NCI-H1930 (cell line): ENCODE measurements at regions not wholly inside any gene's neighbourhood (a gene's known extent, or its start where the extent isn't known, plus 50 kb on each side); places are given as distances from the start of the nearest gene placed in this dataset.
"Not testable (repeated sequence)": the region's sequence is repeated elsewhere in the genome, so short reads cannot be mapped to it uniquely, and the experiment has no call there.

Experiments
- DNase-seq, 2 experiments: peaks; one replicate each; lab custom pipeline; 2025; lab: John Stamatoyannopoulos, UW

DNA sequence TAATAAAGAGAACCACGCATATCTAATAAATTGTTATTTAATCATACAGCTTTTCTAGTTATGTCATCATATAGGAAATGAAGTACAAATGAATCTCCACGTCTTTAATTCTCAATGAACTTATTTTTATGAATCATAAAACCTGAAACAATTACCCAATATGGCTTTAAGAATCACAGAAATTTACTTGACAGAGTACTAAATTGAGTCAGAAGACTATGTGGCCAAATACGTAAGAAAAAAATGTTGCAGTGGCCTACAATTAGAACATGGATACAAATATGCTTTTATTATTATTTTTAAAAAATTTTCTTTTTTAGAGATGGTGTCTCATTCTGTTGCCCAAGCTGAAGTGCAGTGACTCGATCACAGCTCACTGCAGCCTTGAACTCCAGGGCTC lies 584.7 kb upstream of the SLC35B3 start:
- DNase-seq = no peak

DNA sequence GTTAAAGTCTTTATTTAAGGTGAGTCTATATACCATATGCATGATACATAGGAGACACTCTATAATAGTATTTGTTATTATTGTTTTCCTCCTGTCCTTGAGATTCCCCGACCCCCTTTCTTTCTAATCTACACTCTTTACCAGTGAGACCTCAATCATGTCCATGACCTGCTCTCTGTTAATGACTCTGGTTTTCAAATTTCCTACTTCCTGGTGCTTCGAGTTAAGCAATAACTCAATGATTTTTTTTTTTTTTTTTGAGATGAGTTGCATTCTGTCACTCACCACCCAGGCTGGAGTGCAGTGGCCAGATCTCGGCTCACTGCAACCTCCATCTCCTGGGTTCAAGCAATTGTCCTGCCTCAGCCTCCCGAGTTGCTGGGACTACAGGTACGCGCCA lies 574.6 kb upstream of the SLC35B3 start:
- DNase-seq = no peak

DNA sequence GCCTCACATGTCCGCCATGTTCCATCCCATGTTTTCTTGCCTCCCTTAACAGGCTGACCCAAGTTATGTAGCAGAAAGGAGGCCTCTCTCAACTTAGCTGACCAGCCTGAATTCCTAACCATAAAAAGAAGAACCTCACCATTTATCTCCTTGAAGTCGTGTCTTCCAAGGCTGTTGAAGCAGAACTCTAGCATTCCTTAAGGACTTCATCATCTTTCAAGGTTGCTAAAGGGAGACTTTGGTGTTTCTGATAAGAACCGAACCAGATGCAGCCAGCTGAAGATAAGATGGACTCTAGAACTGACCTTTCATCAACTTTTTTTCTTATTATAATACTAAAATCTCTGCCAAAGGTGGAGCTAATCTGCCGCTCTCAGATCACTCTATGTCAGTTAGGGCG lies 571.7 kb upstream of the SLC35B3 start:
- no peak for DNase-seq

DNA sequence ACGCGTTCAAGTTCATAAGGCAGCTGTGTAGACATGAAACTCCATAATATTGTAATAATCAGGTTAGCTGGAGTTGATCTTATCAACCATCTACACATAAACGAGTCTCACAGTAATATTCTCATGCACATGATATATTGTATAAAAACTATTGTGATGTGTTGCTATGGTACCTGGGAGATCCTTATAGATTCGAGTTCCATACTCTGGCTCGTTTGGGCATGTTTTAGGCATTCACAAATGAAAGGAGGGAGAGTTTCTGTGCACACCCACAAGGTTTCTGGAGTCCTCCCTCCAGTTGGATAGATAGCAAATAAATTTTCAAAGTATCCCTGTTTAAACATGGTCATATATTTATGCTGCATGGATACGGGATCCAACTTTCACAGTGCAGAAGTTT lies 567.5 kb upstream of the SLC35B3 start:
- no peak for DNase-seq

DNA sequence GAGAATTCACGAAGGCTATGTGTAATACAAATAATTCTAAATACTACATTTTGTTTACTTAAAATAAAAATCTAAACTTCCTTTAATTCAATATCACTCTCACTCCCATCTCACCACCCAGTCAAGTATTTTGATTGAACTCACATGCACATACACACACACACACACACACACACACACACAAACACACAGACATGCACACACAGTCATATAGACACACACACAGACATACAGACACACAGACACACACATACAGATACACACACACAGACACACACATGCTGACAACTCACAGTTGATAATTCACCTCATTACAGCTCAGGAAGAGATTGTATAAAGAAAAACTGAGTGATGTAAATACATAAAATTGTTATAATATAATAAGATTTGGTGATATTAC lies 559.8 kb upstream of the SLC35B3 start:
- no peak for DNase-seq

DNA sequence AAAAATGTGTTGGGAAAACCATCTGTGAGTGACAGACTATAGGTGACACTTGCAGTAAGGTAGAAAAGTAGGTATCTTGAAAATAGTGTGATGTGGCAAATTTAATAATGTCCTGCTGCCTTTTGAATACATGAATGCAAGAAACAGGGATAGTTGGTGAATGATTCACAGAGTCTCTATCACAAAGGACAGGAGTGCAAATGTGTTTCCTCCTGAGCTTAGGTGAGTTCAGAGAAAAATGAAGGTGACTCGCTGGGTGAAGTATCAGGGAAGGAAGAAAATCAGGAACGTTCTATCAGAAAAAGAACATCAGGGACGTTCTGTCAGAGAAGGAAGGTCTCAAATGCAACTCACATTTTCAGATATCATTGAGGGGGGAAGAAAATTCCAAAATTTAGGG lies 557.8 kb upstream of the SLC35B3 start:
- DNase-seq = no peak

DNA sequence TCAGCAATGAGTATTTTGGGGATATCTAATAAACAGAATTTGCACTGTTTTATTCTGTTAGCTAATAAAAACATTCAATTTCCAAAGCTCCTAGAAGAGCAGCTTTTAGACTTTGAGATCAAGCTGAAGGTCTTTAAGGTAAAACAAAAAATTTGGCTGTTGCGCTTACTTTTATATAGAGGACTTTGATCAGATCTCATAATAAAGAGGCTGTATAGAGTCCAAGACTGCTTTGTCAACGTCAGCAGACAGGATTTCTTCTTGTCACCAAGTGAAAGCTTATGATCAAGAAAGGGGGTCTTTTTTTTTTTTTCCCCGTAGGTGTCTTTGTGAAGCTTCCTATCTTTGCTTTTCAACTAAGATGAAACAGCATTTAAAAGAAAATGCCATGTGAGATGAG lies 556.5 kb upstream of the SLC35B3 start:
- DNase-seq = no peak

DNA sequence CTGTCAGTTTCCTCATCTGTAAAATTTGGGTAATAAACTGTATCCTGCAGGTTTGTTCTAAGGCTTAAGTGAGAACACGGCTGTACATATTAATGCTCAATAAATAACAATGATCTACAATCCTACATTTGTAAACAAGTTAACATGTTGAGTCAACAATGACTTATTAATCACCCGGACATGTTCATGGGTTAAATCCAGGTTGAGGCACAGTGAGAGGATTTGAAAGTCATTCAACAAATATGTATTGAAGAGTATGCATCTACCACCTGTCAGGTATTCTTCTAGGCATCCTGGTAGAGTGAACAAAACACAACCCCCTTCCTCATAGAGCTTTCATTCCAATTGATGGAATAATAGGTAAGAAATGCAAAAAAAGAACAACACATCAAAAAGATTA lies 554.7 kb upstream of the SLC35B3 start:
- DNase-seq = no peak

DNA sequence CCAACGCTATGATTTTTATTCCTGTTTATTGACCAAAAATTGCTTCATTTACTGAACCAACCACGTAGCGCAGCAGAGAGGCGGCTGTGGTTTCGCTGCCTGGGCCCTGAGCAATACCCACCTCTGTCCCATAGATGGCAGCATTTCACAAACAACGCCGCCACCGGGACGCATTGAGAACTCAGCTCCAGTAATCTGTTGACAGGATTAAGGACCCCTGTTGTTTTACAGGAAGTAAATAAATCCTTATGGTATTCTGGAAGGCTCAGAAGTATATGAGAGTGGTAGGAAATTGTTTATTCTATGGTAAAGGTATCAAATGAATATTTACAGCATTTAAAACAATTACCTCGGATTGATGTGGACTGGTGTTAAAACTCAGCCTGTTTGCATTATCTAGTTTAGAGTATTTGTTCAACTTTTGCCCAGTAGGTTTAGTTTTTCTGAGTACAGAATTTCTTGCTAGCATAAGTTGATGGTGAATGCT lies 547.9 kb upstream of the SLC35B3 start:
- DNase-seq = no peak

DNA sequence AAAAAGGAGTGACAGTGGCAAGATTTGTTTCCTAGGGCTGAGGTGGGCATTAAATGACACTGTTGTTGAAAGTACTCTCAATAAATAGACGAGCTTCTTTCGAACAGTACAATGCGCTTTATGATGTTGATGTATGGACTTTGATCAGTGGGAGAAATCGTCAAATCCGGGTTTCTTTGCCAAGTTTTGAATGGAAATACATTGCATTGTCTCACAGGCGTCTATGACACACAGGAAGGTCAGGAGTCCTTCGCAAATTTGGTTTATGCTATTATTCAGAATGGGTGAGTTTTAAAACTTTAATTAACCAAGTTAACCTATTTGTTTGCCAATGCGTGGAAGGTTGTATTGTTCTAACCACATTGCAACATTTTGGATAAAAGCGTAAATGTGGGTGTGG lies 547.3 kb upstream of the SLC35B3 start:
- no peak for DNase-seq

DNA sequence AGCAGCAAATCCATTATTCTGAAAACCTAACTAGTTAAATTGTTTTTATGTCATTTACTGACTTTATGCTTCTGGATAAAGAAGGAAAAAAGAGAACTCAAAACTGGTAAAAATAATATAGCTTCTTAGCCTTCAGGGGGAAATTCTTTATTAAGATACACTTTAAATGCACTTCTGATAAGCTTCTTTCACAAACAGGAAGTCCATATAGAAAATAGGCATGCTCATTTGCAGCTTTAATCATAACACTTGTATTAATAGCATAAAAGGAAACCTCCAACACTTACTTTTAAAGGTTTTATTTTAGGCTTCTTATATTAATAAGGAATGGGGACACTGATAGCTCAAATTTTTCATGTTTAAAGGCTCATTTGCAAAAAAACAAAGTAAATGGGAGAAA lies 538.0 kb upstream of the SLC35B3 start:
- no peak for DNase-seq

DNA sequence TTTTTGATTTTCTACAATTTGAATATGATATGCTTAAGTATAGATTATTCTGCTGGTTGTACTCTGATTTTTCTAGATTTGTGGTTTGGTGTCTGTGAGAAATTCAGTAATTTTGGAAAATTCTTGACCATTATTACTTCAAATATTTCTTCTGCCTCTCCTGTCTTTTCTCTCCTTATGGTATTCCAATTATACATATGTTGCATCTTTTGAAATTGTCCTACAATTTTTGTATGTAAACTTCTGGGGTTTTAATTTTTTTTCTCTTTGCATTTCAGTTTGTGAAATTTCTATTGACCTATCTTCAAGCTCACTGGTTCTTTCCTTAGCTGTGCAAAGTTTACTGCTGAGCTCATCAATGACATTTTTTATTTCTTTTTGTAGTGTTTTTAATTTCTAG lies 534.4 kb upstream of the SLC35B3 start:
- DNase-seq = no peak

DNA sequence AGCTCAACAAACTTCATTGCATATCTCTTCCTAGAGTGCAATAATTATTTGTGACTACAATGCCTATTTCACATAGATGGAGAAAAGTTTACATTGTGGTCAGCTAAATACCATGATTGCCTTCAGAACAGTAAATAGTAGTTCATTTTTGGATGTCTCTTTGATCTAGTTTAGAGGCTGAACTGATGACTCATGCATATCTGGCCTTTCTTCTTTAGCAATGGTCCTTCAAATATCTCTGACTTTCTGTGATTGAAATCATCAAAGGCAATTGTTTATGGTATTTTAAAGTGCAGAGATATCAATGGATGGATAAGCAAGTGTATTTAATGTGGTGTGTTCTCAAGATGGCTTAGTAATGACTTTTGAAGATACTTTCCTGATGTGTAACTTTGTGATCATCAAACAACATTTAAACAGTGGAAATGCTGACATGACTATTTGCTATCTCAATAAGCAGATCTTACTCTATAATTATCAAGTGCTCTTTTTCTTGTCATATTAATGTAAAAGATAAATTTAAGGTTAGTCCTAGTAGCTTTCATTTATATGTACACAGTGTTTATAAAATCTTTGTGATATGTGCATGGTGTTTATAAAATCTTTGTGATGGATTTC lies 523.7 kb upstream of the SLC35B3 start:
- peak in 1 of 2 experiments; percentile 10 for DNase-seq

DNA sequence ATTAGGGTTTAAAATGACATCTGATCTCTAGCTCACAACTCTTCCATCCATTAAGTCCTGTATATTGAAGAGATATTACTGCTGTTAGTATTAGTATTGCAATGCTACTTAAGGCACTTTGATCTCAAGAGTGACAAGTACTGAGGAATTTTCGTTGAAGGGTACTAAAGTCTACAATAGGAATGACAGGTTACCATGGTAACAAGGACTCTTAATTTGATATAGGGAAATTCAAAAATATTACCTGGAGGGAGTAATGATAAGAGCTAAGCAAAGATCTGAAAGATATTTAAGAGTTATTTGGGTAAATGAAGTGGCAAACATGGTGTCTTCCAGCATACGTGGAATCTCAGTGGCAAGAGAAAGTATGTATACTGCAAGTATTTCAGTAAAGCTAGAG lies 518.0 kb upstream of the SLC35B3 start:
- DNase-seq = no peak

DNA sequence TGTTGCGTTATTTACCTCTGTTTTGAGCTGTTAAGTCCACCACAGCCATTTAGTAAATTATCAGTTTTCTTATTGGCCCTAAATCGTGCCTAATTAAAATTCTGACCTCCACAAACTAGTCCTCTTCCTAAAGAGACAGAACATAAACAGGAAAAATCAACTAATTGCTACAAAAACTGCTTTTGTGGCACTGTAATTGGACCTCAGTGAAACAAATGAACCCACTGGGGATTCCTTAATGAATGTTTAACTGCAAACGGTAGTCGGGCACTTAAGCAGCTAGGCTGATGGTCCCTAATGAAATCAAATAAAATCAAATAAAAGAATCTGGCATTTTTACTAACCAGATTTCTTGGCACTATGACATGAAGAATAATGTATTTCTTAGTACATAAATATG lies 513.4 kb upstream of the SLC35B3 start:
- peak in 1 of 2 experiments; percentile 43 for DNase-seq

DNA sequence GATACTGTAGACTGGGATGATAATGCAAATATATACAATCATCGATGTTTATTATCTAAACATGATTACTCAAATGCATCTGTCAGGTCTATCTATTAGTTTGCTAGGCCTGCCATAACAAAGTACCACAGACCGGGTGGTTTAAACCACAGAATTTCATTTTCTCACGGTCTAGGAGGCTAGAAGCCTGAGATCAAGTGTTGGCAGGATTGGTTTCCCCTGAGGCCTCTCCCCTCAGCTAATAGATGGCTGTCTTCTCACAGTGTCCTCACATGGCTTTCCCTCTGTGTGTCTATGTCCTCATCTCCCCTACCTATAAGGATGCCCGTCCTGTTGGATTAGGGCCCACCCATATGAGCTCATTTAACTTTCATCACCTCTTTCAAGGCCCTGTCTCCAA lies 512.6 kb upstream of the SLC35B3 start:
- DNase-seq = no peak

DNA sequence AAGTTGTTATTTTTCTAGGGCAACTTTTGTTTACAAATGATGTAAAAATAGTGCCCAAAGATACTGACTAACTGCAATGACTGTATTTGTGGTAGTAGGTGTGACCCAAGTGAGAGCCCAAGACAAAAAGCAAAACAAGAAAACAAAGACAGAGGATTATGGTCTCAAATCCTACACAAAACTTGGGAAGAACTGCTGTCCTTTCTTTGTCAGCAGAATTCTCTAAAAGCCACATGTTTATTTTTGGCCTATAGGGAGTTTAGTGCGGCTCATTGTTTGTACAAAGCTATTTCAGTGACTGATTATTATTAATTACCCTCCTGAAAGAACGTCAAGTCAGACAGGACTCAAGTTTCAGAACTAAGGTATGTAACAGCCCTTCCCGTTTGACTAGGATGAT lies 509.2 kb upstream of the SLC35B3 start:
- DNase-seq = no peak

DNA sequence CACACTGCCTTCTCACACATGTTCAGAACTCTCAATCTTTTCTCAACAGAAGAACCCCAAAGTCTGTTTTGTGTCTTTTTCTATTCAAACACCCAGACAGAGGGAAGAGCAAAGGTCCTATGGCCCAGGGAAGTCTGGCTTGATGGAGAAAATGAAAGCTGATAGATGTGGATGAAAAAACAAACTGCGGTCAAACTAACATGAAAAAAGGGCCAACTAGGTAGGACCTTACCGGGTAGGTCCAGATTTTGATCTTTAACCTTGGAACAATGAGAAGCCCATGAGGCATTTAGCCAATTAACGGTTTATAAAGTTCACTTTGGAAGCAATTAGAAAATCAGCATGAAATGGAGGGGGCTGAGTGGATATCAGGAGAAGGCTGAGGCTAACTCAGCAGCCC lies 507.7 kb upstream of the SLC35B3 start:
- DNase-seq = no peak

DNA sequence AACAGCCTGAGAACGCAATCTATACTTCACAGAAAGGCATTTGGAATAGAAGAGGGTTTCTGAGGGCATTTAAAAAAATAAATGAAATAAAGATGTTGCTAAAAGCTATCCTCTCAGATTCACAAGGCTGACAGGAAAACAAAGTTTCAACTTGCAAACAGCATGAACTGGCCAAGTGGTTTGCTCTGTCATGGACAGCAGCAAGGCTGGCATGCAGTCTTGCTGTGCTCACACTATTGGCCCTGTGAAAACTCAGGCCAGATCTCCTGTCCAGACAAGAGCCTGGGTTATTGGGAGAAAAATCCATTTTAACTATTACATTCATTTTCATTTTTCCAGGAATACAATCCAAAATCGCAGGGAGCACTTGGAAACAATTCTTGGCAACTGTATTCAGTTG lies 506.2 kb upstream of the SLC35B3 start:
- no peak for DNase-seq

DNA sequence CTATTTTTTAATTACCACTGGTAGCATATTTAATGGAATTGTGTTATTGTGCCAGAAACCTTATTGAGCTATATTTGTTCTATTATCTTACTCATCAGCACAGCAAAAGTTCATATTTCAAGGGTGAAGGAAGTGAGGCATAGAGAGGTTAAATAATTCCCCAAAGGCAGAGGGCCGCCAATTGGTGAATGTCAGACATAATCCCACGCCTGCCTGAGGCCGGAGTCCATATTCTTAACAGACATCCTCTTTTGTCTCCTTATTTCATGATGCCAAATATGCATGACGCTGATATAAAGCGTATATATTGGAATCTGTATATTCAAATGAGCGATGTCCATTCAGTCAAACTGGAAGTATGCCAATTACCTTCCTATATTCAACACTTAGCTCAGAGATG lies 505.0 kb upstream of the SLC35B3 start:
- peak in 1 of 2 experiments; percentile 13 for DNase-seq

DNA sequence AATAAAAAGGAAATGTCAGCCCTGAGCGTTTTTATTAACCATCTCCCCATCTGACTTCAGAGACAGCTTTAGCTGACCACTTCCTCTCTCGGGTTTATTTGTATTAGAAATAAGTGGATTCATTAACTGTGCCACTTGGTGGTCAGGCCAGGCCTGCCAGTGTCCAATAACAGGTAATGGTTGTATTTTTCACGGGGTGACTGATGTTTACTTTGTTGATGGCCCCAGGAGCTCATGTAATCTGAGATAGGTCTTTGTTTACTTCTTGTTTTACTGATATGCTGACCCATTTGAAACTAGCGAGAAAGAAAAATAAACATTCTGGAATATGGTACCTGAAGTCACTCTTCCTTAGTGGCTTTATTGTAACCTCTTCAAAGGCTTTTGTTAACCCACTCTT lies 504.3 kb upstream of the SLC35B3 start:
- DNase-seq = peak; percentile 64 to 76

DNA sequence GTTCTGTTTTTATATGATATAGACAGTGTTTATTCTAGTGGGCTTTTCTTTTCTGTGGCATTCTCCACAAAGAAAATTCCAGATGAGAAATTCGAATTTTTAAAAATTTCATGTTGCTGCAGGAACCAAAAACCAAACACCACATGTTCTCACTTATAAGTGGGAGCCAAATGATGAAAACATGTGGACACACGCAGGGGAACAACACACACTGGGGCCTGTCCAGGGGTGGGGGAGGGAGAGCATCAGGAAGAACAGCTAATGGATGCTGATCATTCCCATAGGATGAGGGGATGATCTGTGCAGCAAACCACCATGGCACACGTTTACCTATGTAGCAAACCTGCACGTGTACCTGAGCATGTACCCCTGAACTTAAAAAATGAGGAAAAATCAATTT lies 499.0 kb upstream of the SLC35B3 start:
- DNase-seq = no peak

DNA sequence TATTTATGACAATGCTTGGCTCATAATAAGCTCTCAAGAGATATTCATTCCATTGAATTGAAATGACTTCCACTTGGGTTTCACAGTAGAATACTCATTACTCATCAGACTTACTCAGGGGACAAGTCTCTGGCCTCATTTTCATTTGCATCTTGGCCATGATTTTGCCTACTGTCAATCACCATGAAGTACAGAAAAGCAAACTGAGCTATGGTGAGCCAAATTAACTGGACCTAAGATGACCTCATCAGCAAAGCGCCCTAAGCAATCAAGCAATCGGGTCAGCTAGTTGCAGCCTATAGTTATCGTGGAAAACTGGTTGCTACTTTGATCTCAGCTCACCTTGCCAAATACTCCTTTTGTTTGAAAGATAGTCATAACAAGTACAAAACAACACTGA lies 494.7 kb upstream of the SLC35B3 start:
- no peak for DNase-seq

DNA sequence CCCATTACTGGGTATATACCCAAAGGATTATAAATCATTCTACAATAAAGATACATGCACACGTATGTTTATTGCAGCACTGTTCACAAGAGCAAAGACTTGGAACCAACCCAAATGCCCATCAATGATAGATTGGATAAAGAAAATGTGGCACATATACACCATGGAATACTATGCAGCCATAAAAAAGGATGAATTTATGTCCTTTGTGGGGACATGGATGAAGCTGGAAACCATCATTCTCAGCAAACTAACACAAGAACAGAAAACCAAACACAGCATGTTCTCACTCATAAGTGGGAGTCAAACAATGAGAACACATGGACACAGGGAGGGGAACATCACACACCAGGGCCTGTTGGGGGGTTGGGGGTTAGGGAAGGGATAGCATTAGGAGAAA lies 484.9 kb upstream of the SLC35B3 start:
- not testable (repeated sequence) for DNase-seq

DNA sequence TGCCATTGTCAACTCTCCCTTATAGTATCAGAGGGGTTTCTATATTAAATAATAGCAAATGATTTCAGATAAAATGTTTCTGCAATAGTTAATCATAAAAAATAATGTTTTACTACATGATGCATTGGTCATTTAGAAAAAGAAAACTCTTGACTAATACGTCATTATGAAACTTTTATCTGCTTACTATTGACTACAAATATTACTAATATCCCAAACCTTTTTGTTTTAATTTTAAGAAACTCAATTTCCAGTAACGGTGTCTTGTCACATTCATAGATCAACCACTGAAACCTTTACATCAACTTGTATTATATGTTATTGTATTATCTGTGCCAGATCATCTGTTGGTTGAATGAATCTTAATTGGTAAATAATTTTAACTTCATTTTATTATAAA lies 482.9 kb upstream of the SLC35B3 start:
- DNase-seq = no peak
